Nephron progenitor cell (in vitro differentiated cells): ENCODE measurements at regions not wholly inside any gene's neighbourhood (a gene's known extent, or its start where the extent isn't known, plus 50 kb on each side); places are given as distances from the start of the nearest gene placed in this dataset.

Experiments used
- DNase-seq: peaks from one replicate; pipeline ENCODE4 v3.0.0; 2021
- H3K27ac Mint-ChIP-seq: 2 replicates; pipeline ENCODE4 v1.8.0; 2021; ENCODE audit warnings: mild to moderate bottlenecking, moderate library complexity, mixed read lengths
- H3K27me3 Mint-ChIP-seq: 2 replicates; pipeline ENCODE4 v1.8.0; 2021; ENCODE audit warnings: mild to moderate bottlenecking, low read depth, mixed read lengths; ENCODE audit not compliant: poor library complexity
- H3K36me3 Mint-ChIP-seq: 2 replicates; pipeline ENCODE4 v1.8.0; 2021; ENCODE audit warnings: low read depth, mixed read lengths
- H3K4me1 Mint-ChIP-seq: 2 replicates; pipeline ENCODE4 v1.8.0; 2021; ENCODE audit warnings: mixed read lengths
- H3K4me3 Mint-ChIP-seq: 2 replicates; pipeline ENCODE4 v1.8.0; 2021; ENCODE audit warnings: mild to moderate bottlenecking, moderate library complexity, mixed read lengths
- H3K9me3 Mint-ChIP-seq: 2 replicates; pipeline ENCODE4 v1.8.0; 2021; ENCODE audit warnings: mild to moderate bottlenecking, moderate library complexity, mixed read lengths
- CTCF ChIP-seq: fragments of 200-600 bp; sonication (generic); IDR thresholded peaks from 2 replicates; pipeline ENCODE4 v1.5.0; 2021; ENCODE audit warnings: antibody characterized with exemption

- TF ChIP-seq CTCF, result no peak
- no peaks in the 10 kb centered on the region for H3K36me3 Mint-ChIP-seq
- H3K9me3 Mint-ChIP-seq, result no peaks in the 10 kb centered on the region
- peak overlapping the region; percentile 86 for H3K4me3 Mint-ChIP-seq
- peaks cover 19% of the 10 kb centered on the region for H3K4me1 Mint-ChIP-seq
- peak; percentile 22 for DNase-seq
- H3K27ac Mint-ChIP-seq, result no peak overlapping the region
- no peaks in the 10 kb centered on the region for H3K27me3 Mint-ChIP-seq
Measured at GRCh38 chr5:164296603-164297080, 791.2 kb downstream of the MAT2B start.

GRCh38 chr5:164298165-164298564 lies 792.7 kb downstream of the MAT2B start:
- Mint-ChIP-seq H3K4me3 (no peak overlapping the region), H3K27ac (no peak overlapping the region), H3K27me3 (no peaks in the 10 kb centered on the region), H3K9me3 (no peaks in the 10 kb centered on the region), H3K36me3 (no peaks in the 10 kb centered on the region), H3K4me1 (peaks cover 34% of the 10 kb centered on the region)
- no peak for TF ChIP-seq CTCF
- DNase-seq, result no peak

GRCh38 chr5:164300295-164300694 lies 794.9 kb downstream of the MAT2B start:
- Mint-ChIP-seq H3K9me3 (no peaks in the 10 kb centered on the region), H3K4me1 (peaks cover 35% of the 10 kb centered on the region), H3K27ac (no peak overlapping the region), H3K4me3 (no peak overlapping the region), H3K36me3 (no peaks in the 10 kb centered on the region), H3K27me3 (no peaks in the 10 kb centered on the region)
- no peak for DNase-seq
- TF ChIP-seq CTCF, result no peak

DNA sequence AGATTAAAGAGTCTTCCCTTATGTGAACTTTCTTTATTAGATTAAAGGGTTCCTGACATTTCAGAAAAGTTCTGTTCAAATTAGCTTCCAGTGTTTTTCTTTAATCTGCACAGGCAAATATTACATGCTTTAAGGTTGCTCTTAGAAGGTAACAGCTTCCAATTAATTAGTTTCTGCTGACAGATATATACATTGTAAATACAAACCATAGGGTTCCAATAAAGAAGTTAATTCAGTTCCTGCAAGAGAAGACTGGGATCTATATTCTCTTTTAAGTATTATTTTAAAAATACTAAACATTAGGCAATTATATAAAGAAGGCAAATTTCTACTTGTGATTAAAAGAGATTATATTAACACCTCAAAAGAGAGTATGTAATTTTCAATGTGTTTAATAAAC lies 795.7 kb downstream of the MAT2B start:
- Mint-ChIP-seq H3K27me3 (no peaks in the 10 kb centered on the region), H3K36me3 (no peaks in the 10 kb centered on the region), H3K27ac (no peak overlapping the region), H3K4me3 (no peak overlapping the region), H3K4me1 (peaks cover 33% of the 10 kb centered on the region), H3K9me3 (no peaks in the 10 kb centered on the region)
- DNase-seq, result no peak
- TF ChIP-seq CTCF, result no peak

GRCh38 chr5:164301708-164302107 lies 796.3 kb downstream of the MAT2B start:
- Mint-ChIP-seq H3K27ac (no peak overlapping the region), H3K36me3 (no peaks in the 10 kb centered on the region)

More at GRCh38 chr5:164301708-164302107, 796.3 kb downstream of the MAT2B start:
- no peaks in the 10 kb centered on the region for H3K9me3 Mint-ChIP-seq
- TF ChIP-seq CTCF, result no peak
- DNase-seq, result no peak
- peaks cover 27% of the 10 kb centered on the region for H3K4me1 Mint-ChIP-seq
- no peaks in the 10 kb centered on the region for H3K27me3 Mint-ChIP-seq
- H3K4me3 Mint-ChIP-seq, result no peak overlapping the region
